A673 (cell line): ENCODE measurements at regions not wholly inside any gene's neighbourhood (a gene's known extent, or its start where the extent isn't known, plus 50 kb on each side); places are given as distances from the start of the nearest gene placed in this dataset.
"Not testable (repeated sequence)": the region's sequence is repeated elsewhere in the genome, so short reads cannot be mapped to it uniquely, and the experiment has no call there.

ENCODE experiments used
- BruUV-seq: library from RNA; stranded (reverse); fragments of 400-500 nt; replicated peaks from 2 replicates; lab custom pipeline; 2021; lab: Mats Ljungman, UMichigan
- CTCF ChIA-PET: fragments of 300-600 bp; sonication (Branson Sonifier 250); formaldehyde crosslinking; loops from one replicate; lab custom pipeline; 2022; ENCODE audit warnings: antibody characterized with exemption; lab: Charles Lee
- POLR2A ChIA-PET: fragments of 300-600 bp; sonication (Branson Sonifier 250); formaldehyde crosslinking; loops from one replicate; lab custom pipeline; 2022; ENCODE audit warnings: antibody characterized with exemption; ENCODE audit not compliant: low non-redundant PET; lab: Charles Lee
- DNase-seq: peaks from one replicate; pipeline ENCODE4 v3.0.0-alpha.2; 2015; ENCODE audit warnings: low spot score
- H3K27ac ChIP-seq: fragments of 200-600 bp; sonication (generic); 2 replicates; pipeline ENCODE4 v1.5.1; 2016; ENCODE audit warnings: mixed run types, low read depth, mild to moderate bottlenecking, mixed read lengths, antibody characterized with exemption, low read length; ENCODE audit not compliant: poor library complexity, severe bottlenecking
- H3K27me3 ChIP-seq: fragments of 200-600 bp; sonication (generic); replicated peaks from 2 replicates; pipeline ENCODE4 v1.6.1; 2017; ENCODE audit warnings: mixed run types, low read depth, mild to moderate bottlenecking, mixed read lengths, antibody characterized with exemption, low read length; ENCODE audit not compliant: insufficient read depth, poor library complexity
- H3K36me3 ChIP-seq: fragments of 200-600 bp; sonication (generic); 2 replicates; pipeline ENCODE4 v1.6.1; 2016; ENCODE audit warnings: mixed run types, mild to moderate bottlenecking, mixed read lengths, antibody characterized with exemption, low read length; ENCODE audit not compliant: insufficient read depth, poor library complexity, severe bottlenecking
- H3K4me1 ChIP-seq: fragments of 200-600 bp; sonication (generic); 2 replicates; pipeline ENCODE4 v1.6.1; 2017; ENCODE audit warnings: mixed run types, mild to moderate bottlenecking, mixed read lengths, antibody characterized with exemption, low read length; ENCODE audit not compliant: insufficient read depth, poor library complexity, severe bottlenecking
- H3K4me3 ChIP-seq: fragments of 200-600 bp; sonication (generic); 2 replicates; pipeline ENCODE4 v1.5.1; 2016; ENCODE audit warnings: low read depth, mixed run types, mild to moderate bottlenecking, mixed read lengths, low read length; ENCODE audit not compliant: poor library complexity, severe bottlenecking
- H3K9me3 ChIP-seq: fragments of 200-600 bp; sonication (generic); 2 replicates; pipeline ENCODE4 v1.6.1; 2016; ENCODE audit warnings: mixed run types, low read depth, mild to moderate bottlenecking, mixed read lengths, antibody characterized with exemption, low read length; ENCODE audit not compliant: poor library complexity, severe bottlenecking
- CTCF ChIP-seq: fragments of 300-800, 200-600 bp; sonication (generic); conservative IDR thresholded peaks from 2 replicates; pipeline ENCODE4 v1.5.1; 2017; ENCODE audit warnings: low read depth, mild to moderate bottlenecking, antibody characterized with exemption, low read length, moderate library complexity, mixed read lengths
- EZH2 ChIP-seq: fragments of 200-600 bp; sonication (generic); IDR thresholded peaks from 2 replicates; pipeline ENCODE4 v1.6.1; 2017; ENCODE audit warnings: borderline replicate concordance, low read depth, mild to moderate bottlenecking, mixed read lengths, antibody characterized with exemption, low read length; ENCODE audit not compliant: poor library complexity, severe bottlenecking
- intact Hi-C: fragments of 100-400 bp; cut with micrococcal nuclease; formaldehyde crosslinking; loops from one replicate; pipeline ENCODE4 v1.10.0; 2022; ENCODE audit not compliant: unreplicated experiment

- TF ChIP-seq EZH2 (no peak), CTCF (no peak)
- Histone ChIP-seq H3K4me3 (no peak overlapping the region), H3K9me3 (no peaks in the 10 kb centered on the region), H3K27me3 (no peaks in the 10 kb centered on the region), H3K4me1 (no peaks in the 10 kb centered on the region), H3K27ac (no peak overlapping the region), H3K36me3 (no peaks in the 10 kb centered on the region)
- no TSS peak for BruUV-seq
- CTCF ChIA-PET: no interaction called here
- DNase-seq: no peak
- intact Hi-C loops: no loop called here
- POLR2A ChIA-PET: no interaction called here
Measured at GRCh38 chr7:110557136-110557535, 533.8 kb upstream of the LRRN3 start.

- intact Hi-C loops, H3K36me3 ChIP-seq, H3K4me1 ChIP-seq, BruUV-seq, H3K4me3 ChIP-seq, H3K27me3 ChIP-seq, POLR2A ChIA-PET, H3K27ac ChIP-seq, H3K9me3 ChIP-seq, DNase-seq, CTCF ChIA-PET: not testable (repeated sequence)
Measured at GRCh38 chr7:110563286-110563685, 527.6 kb upstream of the LRRN3 start.

GRCh38 chr7:110564246-110564645 is 526.7 kb upstream of the LRRN3 start:
- no peaks in the 10 kb centered on the region for H3K27me3 ChIP-seq
- no peak for DNase-seq
- ChIA-PET CTCF (no interaction called here), POLR2A (no interaction called here)
- H3K4me1 ChIP-seq: no peaks in the 10 kb centered on the region
- no peaks in the 10 kb centered on the region for H3K36me3 ChIP-seq
- no peaks in the 10 kb centered on the region for H3K9me3 ChIP-seq
- no peak overlapping the region for H3K27ac ChIP-seq
- intact Hi-C loops: no loop called here
- no TSS peak for BruUV-seq
- no peak overlapping the region for H3K4me3 ChIP-seq
- TF ChIP-seq EZH2 (no peak), CTCF (no peak)

GRCh38 chr7:110568388-110568787 is 522.5 kb upstream of the LRRN3 start:
- ChIA-PET POLR2A (no interaction called here), CTCF (no interaction called here)
- Histone ChIP-seq H3K9me3 (no peaks in the 10 kb centered on the region), H3K27ac (no peak overlapping the region), H3K4me3 (no peak overlapping the region), H3K4me1 (no peaks in the 10 kb centered on the region), H3K27me3 (no peaks in the 10 kb centered on the region), H3K36me3 (no peaks in the 10 kb centered on the region)
- no TSS peak for BruUV-seq
- no peak for DNase-seq
- TF ChIP-seq CTCF (no peak), EZH2 (no peak)
- intact Hi-C loops: no loop called here
